Muscle layer of duodenum (tissue), 2 donors: ENCODE measurements at regions not wholly inside any gene's neighbourhood (a gene's known extent, or its start where the extent isn't known, plus 50 kb on each side); places are given as distances from the start of the nearest gene placed in this dataset.

Source experiments
- H3K27ac ChIP-seq: one replicate; pipeline ENCODE4 v1.7.0; 2013; ENCODE audit warnings: mild to moderate bottlenecking, low read length
- H3K27me3 ChIP-seq: one replicate; pipeline ENCODE4 v1.7.0; 2013; ENCODE audit warnings: low read depth, mild to moderate bottlenecking, control low read depth, low read length
- H3K36me3 ChIP-seq, 2 donors: one replicate each; pipeline ENCODE4 v1.7.0; 2013; ENCODE audit warnings: low read length in 2 of 2, control low read depth in 1 of 2, mild to moderate bottlenecking in 1 of 2; ENCODE audit not compliant: insufficient read depth in 2 of 2, control insufficient read depth in 1 of 2
- H3K4me1 ChIP-seq, 2 donors: one replicate each; pipeline ENCODE4 v1.7.0; 2013; ENCODE audit warnings: low read length in 2 of 2, mild to moderate bottlenecking in 2 of 2, control low read depth in 1 of 2, moderate library complexity in 1 of 2; ENCODE audit not compliant: insufficient read depth in 2 of 2, control insufficient read depth in 1 of 2
- H3K4me3 ChIP-seq, 2 donors: one replicate each; pipeline ENCODE4 v1.7.0; 2013; ENCODE audit warnings: low read length in 2 of 2, low read depth in 1 of 2, mild to moderate bottlenecking in 1 of 2
- H3K9me3 ChIP-seq, 2 donors: one replicate each; pipeline ENCODE4 v1.7.0; 2013; ENCODE audit warnings: low read length in 2 of 2, control low read depth in 1 of 2, mild to moderate bottlenecking in 1 of 2; ENCODE audit not compliant: control insufficient read depth in 1 of 2
- donor health status: healthy.

- Histone ChIP-seq H3K4me3 (no peak overlapping the region), H3K4me1 (no peaks in the 10 kb centered on the region), H3K27me3 (no peaks in the 10 kb centered on the region), H3K27ac (no peak overlapping the region), H3K9me3 (no peaks in the 10 kb centered on the region), H3K36me3 (no peaks in the 10 kb centered on the region)
Measured at GRCh38 chr3:187947927-187948682, 202.8 kb upstream of the BCL6 start.

DNA sequence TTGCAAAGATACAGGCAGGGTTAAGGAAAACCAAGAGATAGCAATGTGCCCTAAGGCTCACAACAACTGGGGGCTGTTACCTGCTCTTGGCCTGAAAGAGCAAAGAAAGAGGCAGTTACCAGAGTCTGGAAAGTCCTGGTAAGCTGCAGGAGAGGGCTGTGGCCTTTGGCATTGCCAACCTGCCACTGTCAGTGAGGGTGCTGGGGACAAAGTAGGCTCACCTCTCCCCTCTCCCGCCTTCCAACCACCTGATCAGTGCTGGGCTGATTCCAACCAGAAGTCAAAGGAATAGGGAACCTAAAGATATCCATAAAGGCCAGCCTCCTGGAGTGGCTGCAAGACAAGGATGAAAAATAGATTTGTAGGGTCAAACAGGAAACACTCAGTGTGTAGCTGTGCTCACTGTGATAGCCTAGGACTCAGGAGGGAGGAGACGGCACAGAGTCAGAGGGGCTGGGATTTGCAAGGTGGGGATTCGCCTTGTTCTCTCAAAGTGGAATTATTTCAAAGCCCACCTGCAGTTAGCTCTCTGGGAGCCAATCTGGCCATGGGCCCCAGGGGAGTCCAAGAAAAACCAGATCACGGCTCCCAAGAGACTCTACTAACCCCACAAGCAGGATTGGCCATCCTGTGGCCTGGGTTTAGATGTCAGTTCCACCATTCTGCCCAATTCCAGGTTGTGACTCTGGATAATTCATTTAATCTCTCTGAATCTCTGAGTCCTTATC lies 204.0 kb upstream of the BCL6 start:
- H3K9me3 ChIP-seq: no peaks in the 10 kb centered on the region
- no peak overlapping the region for H3K27ac ChIP-seq
- no peaks in the 10 kb centered on the region for H3K27me3 ChIP-seq
- H3K4me1 ChIP-seq: no peaks in the 10 kb centered on the region
- no peak overlapping the region for H3K4me3 ChIP-seq
- no peaks in the 10 kb centered on the region for H3K36me3 ChIP-seq

GRCh38 chr3:187950671-187951070 lies 203.3 kb upstream of the LPP start:
- Histone ChIP-seq H3K4me1 (peaks cover 0 to 3% of the 10 kb centered on the region in 2 donors), H3K36me3 (no peaks in the 10 kb centered on the region), H3K9me3 (no peaks in the 10 kb centered on the region), H3K4me3 (no peak overlapping the region), H3K27me3 (no peaks in the 10 kb centered on the region), H3K27ac (no peak overlapping the region)

GRCh38 chr3:187951452-187952190 lies 202.3 kb upstream of the LPP start:
- no peak overlapping the region for H3K27ac ChIP-seq
- no peaks in the 10 kb centered on the region for H3K36me3 ChIP-seq
- H3K4me1 ChIP-seq: peaks cover 0 to 3% of the 10 kb centered on the region in 2 donors

GRCh38 chr3:187952849-187953248 lies 201.1 kb upstream of the LPP start:
- Histone ChIP-seq H3K36me3 (no peaks in the 10 kb centered on the region), H3K9me3 (no peaks in the 10 kb centered on the region), H3K4me1 (peaks cover 0 to 3% of the 10 kb centered on the region in 2 donors), H3K4me3 (no peak overlapping the region), H3K27me3 (no peaks in the 10 kb centered on the region), H3K27ac (no peak overlapping the region)

More at GRCh38 chr3:187951452-187952190, 202.3 kb upstream of the LPP start:
- H3K4me3 ChIP-seq: no peak overlapping the region
- no peaks in the 10 kb centered on the region for H3K27me3 ChIP-seq
- no peaks in the 10 kb centered on the region for H3K9me3 ChIP-seq

DNA sequence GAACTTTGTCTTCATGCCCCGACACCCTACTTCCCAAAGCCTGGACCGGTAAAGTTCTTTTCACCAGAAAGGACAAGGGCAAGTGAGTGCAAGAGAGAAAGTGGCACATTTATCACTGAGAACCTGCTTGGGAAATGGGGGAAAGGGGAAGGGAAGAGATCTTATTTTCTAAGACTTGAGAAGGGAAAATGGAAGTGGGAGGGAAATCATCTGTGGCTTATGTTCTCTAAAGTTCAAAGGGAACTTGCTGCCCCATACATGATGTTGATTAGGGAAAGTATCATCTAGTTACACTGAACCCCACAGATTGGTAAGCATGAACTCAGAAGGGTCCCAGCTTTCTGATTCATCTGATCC lies 199.5 kb upstream of the LPP start:
- H3K4me3 ChIP-seq: no peak overlapping the region
- no peak overlapping the region for H3K27ac ChIP-seq
- H3K9me3 ChIP-seq: no peaks in the 10 kb centered on the region
- no peaks in the 10 kb centered on the region for H3K36me3 ChIP-seq
- H3K27me3 ChIP-seq: no peaks in the 10 kb centered on the region
- peaks cover 0 to 3% of the 10 kb centered on the region in 2 donors for H3K4me1 ChIP-seq

DNA sequence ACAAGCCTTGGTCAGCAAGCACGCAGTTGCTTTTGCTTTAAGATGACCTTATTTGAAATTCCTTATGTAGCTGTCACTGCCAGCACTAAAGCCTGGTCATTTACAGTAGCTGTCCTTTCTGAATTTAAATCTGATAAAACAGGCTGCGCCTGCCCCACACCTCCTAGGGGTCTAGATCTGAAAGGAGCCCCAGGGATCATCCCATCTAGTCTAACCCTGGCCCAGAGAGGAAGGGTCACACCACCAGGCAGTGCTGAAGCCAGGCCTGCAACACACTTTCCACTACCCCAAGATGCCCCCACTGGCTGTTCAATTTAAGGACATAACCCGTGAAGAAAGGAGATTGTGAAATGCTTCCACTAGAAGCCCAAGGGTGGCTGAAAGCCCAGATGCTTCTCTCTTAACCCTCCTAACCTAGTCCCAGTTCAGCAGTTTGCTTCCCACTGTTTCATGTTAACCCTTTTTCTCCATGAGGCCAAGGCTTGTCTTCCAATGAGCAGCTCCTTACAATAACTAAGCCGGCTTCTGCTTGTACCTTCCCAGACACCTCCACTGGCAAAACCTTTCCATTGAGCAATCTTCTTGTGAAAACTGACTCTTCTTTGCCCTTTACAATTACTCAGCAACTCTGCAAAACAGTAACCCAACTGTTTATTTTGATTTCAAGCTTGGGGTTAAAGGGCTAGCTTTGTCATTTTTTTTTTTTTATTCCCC lies 198.9 kb upstream of the LPP start:
- Histone ChIP-seq H3K4me1 (peaks cover 0 to 3% of the 10 kb centered on the region in 2 donors), H3K27ac (no peak overlapping the region), H3K36me3 (no peaks in the 10 kb centered on the region), H3K9me3 (no peaks in the 10 kb centered on the region), H3K27me3 (no peaks in the 10 kb centered on the region), H3K4me3 (no peak overlapping the region)

DNA sequence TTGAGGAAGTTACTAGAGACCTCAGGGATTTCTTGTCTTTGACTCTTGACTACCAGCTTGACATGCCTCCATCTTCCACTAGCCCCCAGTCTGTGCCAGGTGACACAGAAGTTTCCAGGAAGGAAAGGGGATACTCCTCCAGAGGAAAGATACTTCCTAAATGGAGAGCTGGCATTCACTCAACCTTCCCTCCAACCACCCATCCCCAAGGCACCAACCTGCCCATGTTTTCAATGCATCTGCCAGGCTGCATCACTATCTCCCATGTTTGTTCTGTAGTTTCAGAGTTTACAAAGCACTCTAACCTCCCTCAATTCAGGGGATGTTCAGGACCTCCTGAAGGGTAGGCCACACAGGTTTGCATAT lies 198.4 kb upstream of the LPP start:
- Histone ChIP-seq H3K9me3 (no peaks in the 10 kb centered on the region), H3K36me3 (no peaks in the 10 kb centered on the region), H3K4me3 (no peak overlapping the region), H3K4me1 (peaks cover 0 to 3% of the 10 kb centered on the region in 2 donors), H3K27ac (no peak overlapping the region), H3K27me3 (no peaks in the 10 kb centered on the region)

DNA sequence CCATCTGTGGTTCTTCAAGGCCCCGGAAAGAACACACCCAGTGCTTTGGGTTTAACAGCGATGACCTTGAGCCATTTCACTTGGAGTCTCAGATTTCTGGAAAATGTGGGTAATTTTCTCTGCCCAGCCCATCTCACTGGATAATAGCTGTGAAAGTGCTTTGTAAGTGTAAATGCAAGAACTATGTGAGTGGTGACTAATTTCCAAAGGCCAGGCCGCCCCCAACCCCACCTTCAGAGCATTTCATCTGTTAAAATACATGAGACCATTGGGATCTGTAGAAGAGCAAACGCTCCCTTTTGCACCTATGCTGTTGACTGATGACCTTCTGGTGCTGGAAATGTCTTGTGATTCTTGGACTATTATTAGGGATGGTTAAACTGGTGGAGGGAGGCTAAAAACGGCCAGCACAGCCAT lies 196.8 kb upstream of the LPP start:
- H3K27ac ChIP-seq: no peak overlapping the region

DNA sequence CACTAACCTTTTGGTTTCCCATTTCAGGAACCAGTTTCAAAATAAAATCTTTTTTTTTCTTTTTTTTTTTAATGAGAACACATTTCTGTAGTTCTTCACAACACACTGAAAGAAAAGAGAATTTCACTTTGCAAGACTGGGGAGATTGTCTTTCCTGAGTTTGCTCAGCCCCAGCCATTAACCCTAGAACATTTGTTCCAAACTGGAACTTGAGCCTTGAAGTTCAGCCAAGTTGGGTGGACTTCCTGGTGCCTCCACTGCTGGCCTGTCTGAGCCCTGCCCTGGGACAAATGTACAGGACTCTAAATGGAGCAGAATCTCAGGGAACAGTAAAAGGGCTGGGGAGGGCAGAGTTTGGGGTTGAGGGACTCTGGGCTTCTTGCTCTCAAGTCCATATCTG lies 196.4 kb upstream of the LPP start:
- Histone ChIP-seq H3K27ac (no peak overlapping the region), H3K36me3 (no peaks in the 10 kb centered on the region), H3K9me3 (no peaks in the 10 kb centered on the region), H3K4me1 (peaks cover 0 to 3% of the 10 kb centered on the region in 2 donors), H3K27me3 (no peaks in the 10 kb centered on the region), H3K4me3 (no peak overlapping the region)

More for the DNA sequence above, 196.8 kb upstream of the LPP start:
- Histone ChIP-seq H3K36me3 (no peaks in the 10 kb centered on the region), H3K9me3 (no peaks in the 10 kb centered on the region), H3K27me3 (no peaks in the 10 kb centered on the region), H3K4me1 (peaks cover 0 to 3% of the 10 kb centered on the region in 2 donors), H3K4me3 (no peak overlapping the region)
